Activated CD4-positive, alpha-beta T cell treated with anti-CD3 and anti-CD28 coated beads for 48 hours (primary cell): ENCODE measurements at regions not wholly inside any gene's neighbourhood (a gene's known extent, or its start where the extent isn't known, plus 50 kb on each side); places are given as distances from the start of the nearest gene placed in this dataset.
"Not testable (repeated sequence)": the region's sequence is repeated elsewhere in the genome, so short reads cannot be mapped to it uniquely, and the experiment has no call there.

Experiments used
- DNase-seq: peaks from one replicate; pipeline ENCODE4 v3.0.0-alpha.2; 2020

GRCh38 chr5:115435778-115436712, 108.5 kb downstream of the FEM1C start:
- DNase-seq: no peak

- no peak for DNase-seq
These were observed 109.4 kb downstream of the FEM1C start for GRCh38 chr5:115435065-115435777.

GRCh38 chr5:115433918-115434317, 110.7 kb downstream of the FEM1C start:
- no peak for DNase-seq

GRCh38 chr5:115432691-115433090, 111.9 kb downstream of the FEM1C start:
- no peak for DNase-seq

GRCh38 chr5:115431116-115431515, 113.5 kb downstream of the FEM1C start:
- DNase-seq: no peak

GRCh38 chr5:115430374-115430773, 114.2 kb downstream of the FEM1C start:
- DNase-seq: no peak

GRCh38 chr5:115429345-115429940, 115.1 kb downstream of the FEM1C start:
- no peak for DNase-seq

GRCh38 chr5:115428676-115429075, 115.9 kb downstream of the FEM1C start:
- no peak for DNase-seq

GRCh38 chr5:115428248-115428647, 116.3 kb downstream of the FEM1C start:
- no peak for DNase-seq

- no peak for DNase-seq
These were observed 120.1 kb downstream of the FEM1C start for GRCh38 chr5:115424446-115424845.

- no peak for DNase-seq
These were observed 120.5 kb downstream of the FEM1C start for GRCh38 chr5:115424030-115424429.

- DNase-seq: no peak
These were observed 121.0 kb downstream of the FEM1C start for GRCh38 chr5:115423541-115423940.

GRCh38 chr5:115423051-115423450, 121.5 kb downstream of the FEM1C start:
- no peak for DNase-seq

- not testable (repeated sequence) for DNase-seq
These were observed 123.8 kb downstream of the FEM1C start for GRCh38 chr5:115420812-115421211.

- DNase-seq: no peak
These were observed 123.6 kb upstream of the CCDC112 start for GRCh38 chr5:115419846-115420585.

GRCh38 chr5:115418788-115419187, 122.3 kb upstream of the CCDC112 start:
- no peak for DNase-seq

- DNase-seq: no peak
These were observed 120.6 kb upstream of the CCDC112 start for GRCh38 chr5:115417076-115417475.

- peak; percentile 31 for DNase-seq
These were observed 118.7 kb upstream of the CCDC112 start for GRCh38 chr5:115415143-115415491.

GRCh38 chr5:115414406-115415142, 118.1 kb upstream of the CCDC112 start:
- DNase-seq: peak; percentile 21

GRCh38 chr5:115413651-115414050, 117.2 kb upstream of the CCDC112 start:
- DNase-seq: no peak

GRCh38 chr5:115409094-115409493, 112.6 kb upstream of the CCDC112 start:
- DNase-seq: no peak
